Liver (tissue), 8 donors: ENCODE measurements at regions not wholly inside any gene's neighbourhood (a gene's known extent, or its start where the extent isn't known, plus 50 kb on each side); places are given as distances from the start of the nearest gene placed in this dataset.

Experiments used
- DNase-seq: peaks from one replicate; pipeline ENCODE4 v3.0.0-alpha.2; 2017; ENCODE audit warnings: low spot score
- H3K27ac ChIP-seq, 2 donors: one replicate each; pipeline ENCODE4 v1.7.0; 2013; ENCODE audit warnings: inconsistent platforms in 2 of 2, low read length in 2 of 2, control low read depth in 1 of 2, low read depth in 1 of 2, mild to moderate bottlenecking in 1 of 2
- H3K27me3 ChIP-seq, 4 donors: one replicate each; pipeline versions ENCODE4 v1.6.1 to v1.7.0; 2013; ENCODE audit warnings: low read length in 3 of 4, inconsistent platforms in 1 of 4, mild to moderate bottlenecking in 1 of 4, moderate library complexity in 1 of 4; ENCODE audit not compliant: control insufficient read depth in 4 of 4, insufficient read depth in 4 of 4
- H3K36me3 ChIP-seq, 4 donors: one replicate each; pipeline versions ENCODE4 v1.6.1 to v1.7.0; 2013; ENCODE audit warnings: low read length in 3 of 4, mild to moderate bottlenecking in 3 of 4, low read depth in 1 of 4, moderate library complexity in 1 of 4; ENCODE audit not compliant: control insufficient read depth in 4 of 4, insufficient read depth in 3 of 4
- H3K4me1 ChIP-seq, 4 donors: one replicate each; pipeline versions ENCODE4 v1.6.1 to v1.7.0; 2013; ENCODE audit warnings: low read length in 3 of 4, mild to moderate bottlenecking in 3 of 4, moderate library complexity in 1 of 4; ENCODE audit not compliant: control insufficient read depth in 4 of 4, insufficient read depth in 4 of 4
- H3K4me3 ChIP-seq, 3 donors: one replicate each; pipeline versions ENCODE4 v1.6.1 to v1.7.0; 2013; ENCODE audit warnings: low read length in 3 of 3, control low read depth in 1 of 3, low read depth in 1 of 3, mild to moderate bottlenecking in 1 of 3
- H3K9ac ChIP-seq, 2 donors: one replicate each; pipeline ENCODE4 v1.7.0; 2013; ENCODE audit warnings: low read length in 2 of 2, mild to moderate bottlenecking in 2 of 2, moderate library complexity in 2 of 2, control low read depth in 1 of 2, low read depth in 1 of 2
- H3K9me3 ChIP-seq, 4 donors: one replicate each; pipeline versions ENCODE4 v1.6.1 to v1.7.0; 2013; ENCODE audit warnings: low read length in 3 of 4; ENCODE audit not compliant: control insufficient read depth in 4 of 4
- EGR1 ChIP-seq, 2 donors: IDR thresholded peaks; 2 replicates each; pipeline ENCODE4 v1.6.1; 2016 to 2018; ENCODE audit warnings: antibody characterized with exemption in 2 of 2, low read depth in 2 of 2
- FOXA1 ChIP-seq: IDR thresholded peaks from 2 replicates; pipeline ENCODE4 v1.6.1; 2016; ENCODE audit warnings: antibody characterized with exemption
- FOXA2 ChIP-seq: IDR thresholded peaks from 2 replicates; pipeline ENCODE4 v1.6.1; 2016; ENCODE audit warnings: antibody characterized with exemption
- GABPA ChIP-seq, 2 donors: IDR thresholded peaks in 1 of 2; conservative IDR thresholded peaks in 1 of 2; 2 replicates each; pipeline ENCODE4 v1.6.1; 2016; ENCODE audit warnings: antibody characterized with exemption in 2 of 2, mild to moderate bottlenecking in 1 of 2, moderate library complexity in 1 of 2
- HNF4A ChIP-seq, 2 donors: conservative IDR thresholded peaks; 2 replicates each; pipeline ENCODE4 v1.6.1; 2016; ENCODE audit warnings: antibody characterized with exemption in 2 of 2, mild to moderate bottlenecking in 2 of 2
- HNF4G ChIP-seq: IDR thresholded peaks from 2 replicates; pipeline ENCODE4 v1.6.1; 2016; ENCODE audit warnings: antibody characterized with exemption
- JUND ChIP-seq, 2 donors: IDR thresholded peaks; 2 replicates each; pipeline ENCODE4 v1.6.1; 2016; ENCODE audit warnings: antibody characterized with exemption in 2 of 2
- NR2F2 ChIP-seq: IDR thresholded peaks from 2 replicates; pipeline ENCODE4 v1.6.1; 2016; ENCODE audit warnings: antibody characterized with exemption
- RAD21 ChIP-seq, 2 donors: IDR thresholded peaks; 2 replicates each; pipeline ENCODE4 v1.6.1; 2016; ENCODE audit warnings: antibody characterized with exemption in 2 of 2, mild to moderate bottlenecking in 2 of 2
- RXRA ChIP-seq, 2 donors: IDR thresholded peaks; 2 replicates each; pipeline ENCODE4 v1.6.1; 2017 to 2018; ENCODE audit warnings: antibody characterized with exemption in 2 of 2, mild to moderate bottlenecking in 1 of 2
- SP1 ChIP-seq: IDR thresholded peaks from 2 replicates; pipeline ENCODE4 v1.6.1; 2018; ENCODE audit warnings: antibody characterized with exemption, mild to moderate bottlenecking
- TAF1 ChIP-seq: conservative IDR thresholded peaks from 2 replicates; pipeline ENCODE4 v1.6.1; 2016; ENCODE audit warnings: antibody characterized with exemption, mild to moderate bottlenecking
- YY1 ChIP-seq: IDR thresholded peaks from 2 replicates; pipeline ENCODE4 v1.6.1; 2016; ENCODE audit warnings: antibody characterized with exemption, mild to moderate bottlenecking
- WGBS: extraction: QIAGEN DNeasy Blood & Tissue Kit; methylation state at CpG from one replicate; pipeline ENCODE4 v1.1.7; 2013; 5-methylcytosine and 5-hydroxymethylcytosine counted together
- TF ChIP-seq, protein P1 (sequence below): IDR thresholded peaks from 2 replicates; pipeline ENCODE4 v1.6.1; 2016; ENCODE audit warnings: antibody characterized with exemption
- TF ChIP-seq, protein P2 (sequence below): IDR thresholded peaks from 2 replicates; pipeline ENCODE4 v1.6.1; 2016; ENCODE audit warnings: antibody characterized with exemption
- TF ChIP-seq, protein P3 (sequence below): IDR thresholded peaks from 2 replicates; pipeline ENCODE4 v1.6.1; 2016; ENCODE audit warnings: antibody characterized with exemption
- TF ChIP-seq, protein P4 (sequence below): IDR thresholded peaks from 2 replicates; pipeline ENCODE4 v1.6.1; 2016; ENCODE audit warnings: antibody characterized with exemption, mild to moderate bottlenecking
- TF ChIP-seq, protein P5 (sequence below): fragments of 150-350 bp; IDR thresholded peaks from 2 replicates; pipeline ENCODE4 v1.5.1; 2017; ENCODE audit warnings: improper control_type of control experiment, low read depth, low read length; ENCODE audit not compliant: missing input control
- donor health status: healthy.
- donor health status: healthy.
- donor health status: healthy.
- donor health status: healthy.
- donor health status: healthy.

DNA sequence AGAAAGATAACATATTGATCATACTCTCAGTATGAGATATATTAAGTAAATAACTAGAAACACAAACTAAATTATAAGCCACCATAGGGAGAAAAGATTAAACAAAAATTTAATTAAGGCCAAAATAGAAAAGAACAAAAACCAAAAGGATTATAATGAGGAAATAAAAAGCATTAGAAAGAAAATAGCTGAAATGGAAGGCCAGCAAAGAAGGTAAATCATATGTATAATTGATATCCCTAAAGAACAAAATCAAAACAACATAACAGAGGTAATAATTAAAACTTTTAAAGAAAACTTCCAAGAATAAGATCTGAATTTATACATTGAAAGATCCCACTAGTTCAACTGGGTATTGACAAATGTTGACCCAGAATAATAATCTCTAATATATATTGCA, 453.0 kb downstream of the LRRIQ3 start:
- no peaks in the 10 kb centered on the region for H3K4me1 ChIP-seq

DNA sequence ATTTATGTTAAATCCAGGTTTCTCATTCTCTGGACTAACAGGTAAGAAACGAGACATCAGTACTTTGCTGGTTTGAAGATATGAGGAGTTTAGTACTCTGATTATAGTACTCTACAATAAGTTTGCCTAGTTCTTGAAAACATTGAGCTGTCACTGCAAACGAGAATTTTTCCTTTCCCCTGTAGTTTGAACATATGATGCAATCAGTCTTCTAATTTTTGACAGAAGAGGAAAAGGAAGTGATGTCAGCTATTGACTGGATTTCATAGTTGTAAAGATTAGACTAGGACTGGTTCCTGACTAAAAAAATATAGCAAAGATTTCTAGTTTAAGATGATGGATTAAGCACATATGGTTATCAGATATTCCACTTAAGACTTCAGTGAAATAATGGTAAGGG, 461.9 kb downstream of the LRRIQ3 start:
- Histone ChIP-seq H3K27ac (no peak overlapping the region), H3K9me3 (no peaks in the 10 kb centered on the region), H3K27me3 (no peaks in the 10 kb centered on the region), H3K36me3 (no peaks in the 10 kb centered on the region), H3K4me1 (no peaks in the 10 kb centered on the region), H3K9ac (no peak overlapping the region), H3K4me3 (no peak overlapping the region)
- WGBS: 37% methylated on average over 2 of the region's 2 CpGs
- DNase-seq: no peak
- TF ChIP-seq YY1 (no peak), TAF1 (no peak), FOXA2 (no peak), RAD21 (IDR thresholded peaks at IDR 0.05) (no peak), JUND (IDR thresholded peaks at IDR 0.05) (no peak), NR2F2 (no peak), HNF4A (conservative IDR thresholded peaks at IDR 0.05) (no peak), SP1 (no peak)
- TF ChIP-seq, protein P1, sequence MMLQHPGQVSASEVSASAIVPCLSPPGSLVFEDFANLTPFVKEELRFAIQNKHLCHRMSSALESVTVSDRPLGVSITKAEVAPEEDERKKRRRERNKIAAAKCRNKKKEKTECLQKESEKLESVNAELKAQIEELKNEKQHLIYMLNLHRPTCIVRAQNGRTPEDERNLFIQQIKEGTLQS: no peak
- TF ChIP-seq, protein P2, sequence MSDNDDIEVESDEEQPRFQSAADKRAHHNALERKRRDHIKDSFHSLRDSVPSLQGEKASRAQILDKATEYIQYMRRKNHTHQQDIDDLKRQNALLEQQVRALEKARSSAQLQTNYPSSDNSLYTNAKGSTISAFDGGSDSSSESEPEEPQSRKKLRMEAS: no peak
- TF ChIP-seq, protein P3, sequence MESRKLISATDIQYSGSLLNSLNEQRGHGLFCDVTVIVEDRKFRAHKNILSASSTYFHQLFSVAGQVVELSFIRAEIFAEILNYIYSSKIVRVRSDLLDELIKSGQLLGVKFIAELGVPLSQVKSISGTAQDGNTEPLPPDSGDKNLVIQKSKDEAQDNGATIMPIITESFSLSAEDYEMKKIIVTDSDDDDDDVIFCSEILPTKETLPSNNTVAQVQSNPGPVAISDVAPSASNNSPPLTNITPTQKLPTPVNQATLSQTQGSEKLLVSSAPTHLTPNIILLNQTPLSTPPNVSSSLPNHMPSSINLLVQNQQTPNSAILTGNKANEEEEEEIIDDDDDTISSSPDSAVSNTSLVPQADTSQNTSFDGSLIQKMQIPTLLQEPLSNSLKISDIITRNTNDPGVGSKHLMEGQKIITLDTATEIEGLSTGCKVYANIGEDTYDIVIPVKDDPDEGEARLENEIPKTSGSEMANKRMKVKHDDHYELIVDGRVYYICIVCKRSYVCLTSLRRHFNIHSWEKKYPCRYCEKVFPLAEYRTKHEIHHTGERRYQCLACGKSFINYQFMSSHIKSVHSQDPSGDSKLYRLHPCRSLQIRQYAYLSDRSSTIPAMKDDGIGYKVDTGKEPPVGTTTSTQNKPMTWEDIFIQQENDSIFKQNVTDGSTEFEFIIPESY: no peak

More for the DNA sequence above, 453.0 kb downstream of the LRRIQ3 start:
- TF ChIP-seq FOXA2 (no peak), JUND (IDR thresholded peaks at IDR 0.05) (no peak), SP1 (no peak), TAF1 (no peak), EGR1 (IDR thresholded peaks at IDR 0.05; ENCODE audit: low read depth in 2 of 2) (no peak), HNF4G (no peak), FOXA1 (no peak), RAD21 (IDR thresholded peaks at IDR 0.05) (no peak), HNF4A (conservative IDR thresholded peaks at IDR 0.05) (no peak), GABPA (IDR thresholded peaks at IDR 0.05 in 1 of 2, conservative IDR thresholded peaks at IDR 0.05 in 1 of 2) (no peak), RXRA (IDR thresholded peaks at IDR 0.05) (no peak), YY1 (no peak)
- TF ChIP-seq, protein P4, sequence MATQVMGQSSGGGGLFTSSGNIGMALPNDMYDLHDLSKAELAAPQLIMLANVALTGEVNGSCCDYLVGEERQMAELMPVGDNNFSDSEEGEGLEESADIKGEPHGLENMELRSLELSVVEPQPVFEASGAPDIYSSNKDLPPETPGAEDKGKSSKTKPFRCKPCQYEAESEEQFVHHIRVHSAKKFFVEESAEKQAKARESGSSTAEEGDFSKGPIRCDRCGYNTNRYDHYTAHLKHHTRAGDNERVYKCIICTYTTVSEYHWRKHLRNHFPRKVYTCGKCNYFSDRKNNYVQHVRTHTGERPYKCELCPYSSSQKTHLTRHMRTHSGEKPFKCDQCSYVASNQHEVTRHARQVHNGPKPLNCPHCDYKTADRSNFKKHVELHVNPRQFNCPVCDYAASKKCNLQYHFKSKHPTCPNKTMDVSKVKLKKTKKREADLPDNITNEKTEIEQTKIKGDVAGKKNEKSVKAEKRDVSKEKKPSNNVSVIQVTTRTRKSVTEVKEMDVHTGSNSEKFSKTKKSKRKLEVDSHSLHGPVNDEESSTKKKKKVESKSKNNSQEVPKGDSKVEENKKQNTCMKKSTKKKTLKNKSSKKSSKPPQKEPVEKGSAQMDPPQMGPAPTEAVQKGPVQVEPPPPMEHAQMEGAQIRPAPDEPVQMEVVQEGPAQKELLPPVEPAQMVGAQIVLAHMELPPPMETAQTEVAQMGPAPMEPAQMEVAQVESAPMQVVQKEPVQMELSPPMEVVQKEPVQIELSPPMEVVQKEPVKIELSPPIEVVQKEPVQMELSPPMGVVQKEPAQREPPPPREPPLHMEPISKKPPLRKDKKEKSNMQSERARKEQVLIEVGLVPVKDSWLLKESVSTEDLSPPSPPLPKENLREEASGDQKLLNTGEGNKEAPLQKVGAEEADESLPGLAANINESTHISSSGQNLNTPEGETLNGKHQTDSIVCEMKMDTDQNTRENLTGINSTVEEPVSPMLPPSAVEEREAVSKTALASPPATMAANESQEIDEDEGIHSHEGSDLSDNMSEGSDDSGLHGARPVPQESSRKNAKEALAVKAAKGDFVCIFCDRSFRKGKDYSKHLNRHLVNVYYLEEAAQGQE: no peak
- TF ChIP-seq, protein P3: no peak
- TF ChIP-seq, protein P5, sequence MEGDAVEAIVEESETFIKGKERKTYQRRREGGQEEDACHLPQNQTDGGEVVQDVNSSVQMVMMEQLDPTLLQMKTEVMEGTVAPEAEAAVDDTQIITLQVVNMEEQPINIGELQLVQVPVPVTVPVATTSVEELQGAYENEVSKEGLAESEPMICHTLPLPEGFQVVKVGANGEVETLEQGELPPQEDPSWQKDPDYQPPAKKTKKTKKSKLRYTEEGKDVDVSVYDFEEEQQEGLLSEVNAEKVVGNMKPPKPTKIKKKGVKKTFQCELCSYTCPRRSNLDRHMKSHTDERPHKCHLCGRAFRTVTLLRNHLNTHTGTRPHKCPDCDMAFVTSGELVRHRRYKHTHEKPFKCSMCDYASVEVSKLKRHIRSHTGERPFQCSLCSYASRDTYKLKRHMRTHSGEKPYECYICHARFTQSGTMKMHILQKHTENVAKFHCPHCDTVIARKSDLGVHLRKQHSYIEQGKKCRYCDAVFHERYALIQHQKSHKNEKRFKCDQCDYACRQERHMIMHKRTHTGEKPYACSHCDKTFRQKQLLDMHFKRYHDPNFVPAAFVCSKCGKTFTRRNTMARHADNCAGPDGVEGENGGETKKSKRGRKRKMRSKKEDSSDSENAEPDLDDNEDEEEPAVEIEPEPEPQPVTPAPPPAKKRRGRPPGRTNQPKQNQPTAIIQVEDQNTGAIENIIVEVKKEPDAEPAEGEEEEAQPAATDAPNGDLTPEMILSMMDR: no peak
- TF ChIP-seq, protein P1: no peak
- TF ChIP-seq, protein P2: no peak
- no peaks in the 10 kb centered on the region for H3K36me3 ChIP-seq
- no peaks in the 10 kb centered on the region for H3K27me3 ChIP-seq
- DNase-seq: no peak
- peaks cover 0 to 3% (median 1%) of the 10 kb centered on the region in 4 donors for H3K9me3 ChIP-seq
- H3K27ac ChIP-seq: no peak overlapping the region
- no peak overlapping the region for H3K9ac ChIP-seq
- H3K4me3 ChIP-seq: no peak overlapping the region
